ENCODE measurements at regions not wholly inside any gene's neighbourhood (a gene's known extent, or its start where the extent isn't known, plus 50 kb on each side); places are given as distances from the start of the nearest gene placed in this dataset.
"Not testable (repeated sequence)": the region's sequence is repeated elsewhere in the genome, so short reads cannot be mapped to it uniquely, and the experiment has no call there.

DNA sequence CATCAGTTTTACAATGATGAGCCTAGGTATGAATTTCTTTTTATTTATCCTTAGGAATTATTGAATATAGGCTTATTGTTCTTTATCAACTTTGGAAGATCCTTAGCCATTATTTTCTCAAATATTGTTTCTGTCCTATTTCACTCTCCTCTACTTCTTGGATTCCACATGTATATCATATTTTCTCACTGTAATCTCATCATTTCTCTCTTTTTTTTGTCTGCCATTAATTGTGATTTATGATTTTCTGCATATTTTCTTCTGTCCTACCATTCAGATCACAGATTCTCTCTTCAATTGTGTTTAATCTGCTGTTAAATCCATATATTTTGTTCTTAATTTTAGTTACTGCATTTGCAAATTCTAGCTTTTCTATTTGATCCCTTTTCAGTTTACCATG lies 139.8 kb downstream of the ARRDC3 start:
- no peak for DNase-seq (ENCODE audit: low spot score)

DNA sequence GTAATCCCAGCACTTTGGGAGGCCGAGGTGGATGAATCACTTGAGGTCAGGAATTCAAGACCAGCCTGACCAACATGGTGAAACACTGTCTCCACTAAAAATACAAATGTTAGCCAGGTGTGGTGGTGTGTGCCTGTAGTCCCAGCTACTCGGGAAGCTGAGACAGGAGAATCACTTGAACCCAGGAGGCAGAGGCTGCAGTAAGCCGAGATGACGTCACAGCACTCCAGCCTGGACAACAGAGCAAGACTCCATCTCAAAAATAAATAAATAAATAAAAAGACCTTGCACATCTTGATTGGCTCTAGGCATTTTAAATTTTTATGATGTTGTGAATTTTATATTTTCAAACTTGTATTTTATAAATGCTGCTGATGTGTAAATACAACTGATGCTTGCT lies 141.7 kb downstream of the ARRDC3 start:
- DNase-seq (ENCODE audit: low spot score) = not testable (repeated sequence)

DNA sequence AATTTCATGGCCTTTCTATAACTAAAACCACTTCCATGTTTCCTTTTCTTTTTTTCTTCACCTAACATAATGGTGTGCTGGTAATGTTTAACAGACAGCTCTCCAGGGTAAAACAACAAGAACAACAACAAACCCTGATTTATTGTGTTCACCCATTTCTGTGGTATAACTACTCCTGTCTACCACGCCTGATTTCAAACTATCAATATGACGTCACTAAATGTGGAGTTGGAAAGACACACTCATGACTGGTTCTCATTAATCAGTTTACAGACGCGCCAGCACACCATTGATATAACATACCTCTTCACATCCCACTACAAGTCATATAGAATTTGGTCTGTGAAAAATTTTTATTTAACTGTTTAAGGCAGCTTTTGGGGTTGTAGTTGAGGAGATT lies 142.9 kb downstream of the ARRDC3 start:
- no peak for DNase-seq (ENCODE audit: low spot score)

DNA sequence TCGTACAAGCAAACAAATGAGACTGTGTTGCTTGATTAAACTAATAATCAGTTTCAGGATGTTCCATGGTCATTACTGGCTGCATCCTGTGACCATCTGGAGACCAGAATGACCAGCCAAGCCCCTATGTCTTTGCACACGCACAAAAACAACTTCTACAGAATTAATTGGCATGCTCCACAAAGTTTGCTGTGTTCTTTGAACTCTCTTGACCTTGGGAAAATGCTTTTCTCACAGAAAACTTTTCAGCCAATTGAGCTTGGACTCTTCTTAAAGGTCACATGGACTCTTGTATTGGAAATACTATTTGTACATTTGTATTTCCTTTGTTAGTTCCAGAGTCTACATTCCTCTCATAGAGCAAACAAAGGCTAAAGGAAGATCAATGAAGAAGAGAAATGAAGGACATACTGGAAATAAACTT lies 147.8 kb downstream of the ARRDC3 start:
- no peak for DNase-seq (ENCODE audit: low spot score)

DNA sequence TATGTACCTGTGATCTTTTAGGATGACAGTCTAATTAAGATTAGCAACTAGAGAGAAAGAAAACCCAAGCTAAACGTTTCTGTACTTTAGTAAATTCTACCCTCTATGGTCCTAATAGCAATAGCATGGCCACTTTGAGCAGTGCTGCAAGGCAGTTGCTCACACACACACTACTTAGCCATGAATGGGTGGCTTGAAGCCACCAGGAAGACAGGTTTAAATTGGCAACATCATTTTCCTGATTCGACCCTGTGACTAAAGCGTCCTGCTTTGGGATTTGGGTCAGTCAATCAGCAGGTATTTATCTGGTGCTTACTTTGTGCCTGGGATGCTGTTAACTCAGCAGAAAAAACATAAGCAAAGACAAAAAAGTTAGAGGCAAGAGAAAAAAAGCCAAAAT lies 150.6 kb downstream of the ARRDC3 start:
- DNase-seq (ENCODE audit: low spot score) = no peak

DNA sequence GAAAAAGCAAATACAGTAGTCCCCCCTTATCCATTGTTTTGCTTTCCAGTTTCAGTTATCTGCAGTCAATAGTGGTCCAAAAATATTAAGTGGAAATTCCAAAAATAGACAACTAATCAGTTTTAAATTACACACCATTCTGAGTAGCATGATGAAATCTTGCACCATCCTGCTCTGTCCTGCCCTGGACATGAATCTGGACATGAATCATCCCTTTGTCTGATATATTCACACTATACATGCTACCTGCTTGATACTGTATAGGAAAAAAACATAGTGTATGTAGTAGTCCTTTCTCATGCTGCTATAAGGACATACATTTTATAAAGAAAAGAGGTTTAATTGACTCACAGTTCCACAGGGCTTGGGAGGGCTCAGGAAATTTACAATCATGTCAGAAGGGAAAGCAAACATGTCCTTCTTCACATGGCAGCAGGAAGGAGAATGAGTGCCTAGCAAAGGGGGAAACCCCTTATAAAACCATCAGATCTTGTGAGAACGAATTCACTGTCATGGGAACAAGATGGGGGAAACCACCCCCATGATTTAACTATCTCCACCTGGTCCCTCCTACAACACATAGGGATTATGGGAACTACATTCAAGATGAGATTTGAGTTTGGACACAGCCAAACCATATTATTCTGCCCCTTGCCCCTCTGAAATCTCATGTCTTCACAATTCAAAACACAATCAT lies 153.9 kb downstream of the ARRDC3 start:
- no peak for DNase-seq (ENCODE audit: low spot score)

DNA sequence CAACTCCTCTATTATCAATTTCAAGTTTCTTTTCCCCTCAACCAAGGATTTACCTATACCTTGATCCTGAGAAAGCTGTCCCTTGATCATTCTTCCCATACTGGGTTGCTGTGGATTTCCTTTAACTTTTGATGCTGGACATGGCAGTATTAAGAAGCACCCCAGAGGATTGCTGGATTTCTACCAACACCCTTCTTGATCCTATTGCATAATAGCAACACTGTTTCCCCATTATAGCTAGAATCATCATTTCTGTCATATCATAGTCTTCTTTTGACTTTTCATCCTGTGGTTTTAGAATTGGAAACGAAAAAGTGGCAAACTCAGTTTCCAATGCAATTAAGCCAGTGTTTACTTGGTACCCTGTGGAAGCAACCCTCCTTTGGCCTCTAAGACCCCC lies 154.9 kb downstream of the ARRDC3 start:
- DNase-seq (ENCODE audit: low spot score) = no peak

DNA sequence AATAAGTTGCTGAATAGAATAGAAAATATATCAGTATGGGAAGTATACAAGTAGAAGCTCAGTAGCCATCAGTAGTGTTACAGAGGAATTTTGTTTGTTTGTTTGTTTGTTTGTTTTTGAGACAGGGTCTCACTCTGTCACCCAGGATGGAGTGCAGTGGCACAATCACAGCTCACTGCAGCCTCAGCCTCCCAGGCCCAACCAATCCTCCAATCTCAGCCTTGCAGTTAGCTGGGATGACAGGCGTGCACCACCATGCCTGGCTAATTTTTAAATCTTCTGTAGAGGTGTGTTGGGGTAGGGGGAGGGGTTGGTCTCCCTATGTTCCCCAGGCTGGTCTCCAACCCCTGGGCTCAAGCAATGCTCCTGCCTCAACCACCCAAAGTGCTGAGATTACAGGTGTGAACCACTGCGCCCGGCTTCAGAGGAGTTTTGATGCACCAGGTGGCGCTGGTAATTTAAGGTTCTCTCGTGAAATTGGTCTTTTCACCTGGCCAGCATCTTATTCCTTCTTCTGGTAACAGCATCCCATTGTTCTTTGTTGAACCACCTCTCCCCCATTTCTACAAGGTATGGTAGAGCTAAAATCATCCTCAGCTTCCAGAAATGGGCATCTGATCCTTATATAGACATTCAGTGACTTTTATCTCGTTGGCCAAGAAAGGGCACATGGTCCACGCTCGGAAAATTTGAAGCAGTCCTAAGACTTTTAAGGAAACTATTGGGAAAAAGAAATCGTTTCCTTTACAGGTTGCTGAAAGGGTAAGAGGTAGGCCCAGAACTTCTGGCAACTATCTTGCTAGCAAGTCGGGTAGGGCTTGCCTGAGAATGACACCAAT lies 157.1 kb downstream of the ARRDC3 start:
- peak; percentile 56 for DNase-seq (ENCODE audit: low spot score)

DNA sequence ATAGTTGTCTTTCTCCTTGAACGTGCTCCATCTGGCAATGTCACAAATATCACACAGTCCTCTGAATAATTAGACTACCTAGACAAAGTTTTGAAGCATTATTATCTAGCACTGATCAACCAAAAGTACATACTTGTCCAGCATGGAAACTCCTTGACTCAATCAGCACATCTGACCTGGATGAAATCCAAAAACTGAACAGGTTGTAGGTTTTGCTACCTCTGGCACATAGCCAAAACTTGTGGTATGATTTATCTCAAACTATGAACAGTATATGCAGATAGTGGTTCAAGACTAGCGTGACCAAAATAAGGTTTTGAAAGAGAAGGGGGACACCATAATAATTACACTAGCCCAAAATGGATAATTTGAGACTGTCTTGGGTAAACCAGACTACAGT lies 158.1 kb downstream of the ARRDC3 start:
- DNase-seq (ENCODE audit: low spot score) = no peak

DNA sequence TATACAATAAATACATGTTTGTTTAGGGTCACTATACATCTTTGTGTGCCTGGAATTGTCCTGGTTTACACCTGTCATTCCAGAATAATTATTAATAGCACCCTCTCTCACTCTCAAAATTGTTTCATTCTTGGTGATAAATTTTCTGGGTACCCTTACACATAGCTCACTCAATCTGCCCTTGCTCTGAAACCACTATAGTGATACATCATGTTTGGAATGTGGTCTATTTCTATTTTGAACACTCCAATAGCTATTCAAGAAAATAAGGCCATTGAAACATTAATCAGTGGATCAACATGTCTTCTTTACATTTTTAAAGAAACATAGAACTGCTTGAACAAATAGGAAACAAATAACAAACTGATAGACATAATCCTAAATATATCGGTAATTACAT lies 158.7 kb downstream of the ARRDC3 start:
- DNase-seq (ENCODE audit: low spot score) = no peak

DNA sequence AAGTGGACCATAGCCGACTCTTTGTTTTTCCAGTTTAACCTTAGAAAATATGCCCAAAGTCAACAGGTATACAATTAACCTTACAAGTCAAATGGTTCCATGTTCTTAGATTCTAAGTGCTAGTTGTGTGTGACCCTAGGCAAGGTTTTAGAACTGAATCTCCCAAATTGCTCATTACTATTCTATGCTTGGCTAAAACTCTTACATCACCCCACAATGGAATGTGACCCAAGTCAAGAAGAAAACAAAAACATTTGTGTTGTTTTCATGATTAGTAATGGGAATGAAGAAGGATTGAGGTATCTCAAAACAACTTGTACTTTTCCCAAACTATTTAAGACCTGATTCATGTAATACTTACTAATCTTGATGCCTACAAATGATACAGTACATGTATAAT lies 159.2 kb downstream of the ARRDC3 start:
- no peak for DNase-seq (ENCODE audit: low spot score)

DNA sequence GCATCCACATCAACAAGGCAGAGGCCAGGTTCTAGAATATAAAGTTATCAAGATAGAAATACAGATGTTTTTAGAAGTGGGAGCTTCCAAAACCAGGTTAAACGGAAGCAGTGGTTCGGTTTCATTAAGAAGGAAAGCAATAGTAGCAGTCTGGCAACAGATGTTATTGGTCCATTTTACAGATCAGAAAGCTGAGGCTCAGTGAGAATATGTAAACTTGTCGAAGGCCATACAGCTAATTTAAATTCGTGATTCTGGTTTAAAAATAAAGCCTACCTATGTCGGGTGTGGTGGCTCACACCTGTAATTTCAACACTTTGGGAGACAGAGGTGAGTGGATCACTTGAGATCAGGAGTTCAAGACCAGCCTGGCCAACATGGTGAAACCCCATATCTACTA lies 160.6 kb downstream of the ARRDC3 start:
- no peak for DNase-seq (ENCODE audit: low spot score)

DNA sequence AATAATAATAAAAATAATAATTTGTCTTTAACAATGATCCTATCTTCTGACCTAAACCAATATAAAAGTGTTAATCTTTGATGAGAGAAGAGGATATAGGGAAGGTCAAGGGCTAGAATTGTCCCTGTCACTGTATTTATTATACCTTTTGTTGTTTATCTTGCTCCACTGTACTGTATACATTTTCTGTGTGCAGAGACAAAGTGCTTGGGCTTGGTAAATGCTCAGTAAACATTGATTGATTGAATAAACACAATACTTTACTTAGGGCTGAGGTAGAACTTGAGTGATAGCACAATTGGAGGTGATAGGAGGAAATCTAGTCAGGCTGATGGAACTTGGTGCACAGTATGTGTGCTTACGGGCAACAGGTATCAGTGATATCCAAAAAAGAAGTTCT lies 161.2 kb downstream of the ARRDC3 start:
- no peak for DNase-seq (ENCODE audit: low spot score)

DNA sequence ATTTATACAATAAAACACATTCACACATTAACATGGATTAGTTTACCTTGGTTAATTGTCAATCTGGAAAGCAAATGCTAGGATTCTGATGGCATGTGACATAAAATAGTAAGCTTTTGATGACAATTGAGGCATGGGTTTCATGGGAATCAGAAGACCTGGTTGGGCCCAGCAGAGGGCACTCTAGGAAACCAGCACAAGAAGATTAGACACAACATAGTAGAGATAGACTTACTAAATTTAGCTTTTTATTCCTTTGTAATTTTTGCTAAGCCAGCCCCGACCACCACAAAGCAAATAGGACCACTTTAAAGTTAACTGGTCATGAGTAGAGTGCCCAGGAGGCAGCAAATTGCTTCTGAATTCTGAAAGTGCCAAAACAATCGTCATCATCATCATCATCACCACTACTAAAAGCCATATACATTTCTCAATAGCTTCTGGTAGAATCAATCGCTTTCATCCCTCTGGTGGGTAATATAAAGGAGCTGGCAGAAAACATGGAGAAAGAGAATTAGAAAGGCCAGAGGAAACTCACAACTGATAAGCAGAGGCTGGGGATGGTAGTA lies 163.2 kb downstream of the ARRDC3 start:
- DNase-seq (ENCODE audit: low spot score) = peak; percentile 14

DNA sequence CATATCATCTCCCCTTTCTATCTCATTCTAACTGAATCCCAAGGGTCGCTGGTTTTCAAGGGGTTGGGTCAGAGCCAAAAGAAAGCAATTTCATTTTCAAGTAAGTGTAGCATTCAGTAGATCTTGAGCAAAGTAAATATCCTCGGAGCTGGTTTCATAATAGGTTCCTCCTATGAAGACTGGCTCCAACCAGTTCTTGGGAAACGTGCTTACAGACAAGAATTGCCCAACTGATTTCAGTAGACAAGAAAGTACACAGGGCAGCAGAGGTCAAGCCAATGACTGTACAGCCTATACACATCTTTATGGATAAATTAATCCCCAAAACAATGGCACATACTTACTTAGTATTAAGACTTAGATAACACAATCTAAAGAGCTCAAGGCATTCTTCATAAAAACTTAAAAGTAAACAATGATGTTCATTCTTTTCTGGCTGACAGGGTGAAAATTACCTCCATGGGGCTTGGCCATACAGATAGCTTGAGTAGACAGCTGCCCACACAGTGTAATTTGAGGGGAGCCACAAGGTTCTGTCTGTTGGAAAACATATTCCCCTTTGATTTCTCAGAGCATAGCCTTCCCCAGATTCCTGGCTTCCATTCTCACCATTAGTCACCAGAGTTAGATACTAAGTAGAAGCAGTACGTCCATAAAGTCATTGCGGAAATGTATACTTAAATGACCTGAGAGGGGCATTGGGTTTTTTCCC lies 163.9 kb downstream of the ARRDC3 start:
- DNase-seq (ENCODE audit: low spot score) = no peak

DNA sequence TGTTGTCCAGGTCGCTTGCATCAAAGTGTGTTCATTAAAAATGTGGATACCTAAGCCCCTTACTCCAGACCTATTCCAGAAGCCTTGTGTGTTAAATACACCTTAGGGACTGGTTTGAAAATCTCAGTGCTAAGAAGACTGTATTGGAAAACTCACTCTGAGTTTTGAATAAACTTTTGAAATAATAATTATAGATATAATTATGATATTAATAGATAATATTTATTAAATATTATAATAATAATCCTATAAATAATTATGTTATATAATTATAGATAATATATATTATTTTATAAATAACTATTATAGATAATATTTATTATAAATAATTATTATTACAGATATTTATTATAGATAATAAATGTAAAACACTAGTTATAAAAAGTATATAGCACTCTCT lies 165.3 kb downstream of the ARRDC3 start:
- DNase-seq (ENCODE audit: low spot score) = no peak

DNA sequence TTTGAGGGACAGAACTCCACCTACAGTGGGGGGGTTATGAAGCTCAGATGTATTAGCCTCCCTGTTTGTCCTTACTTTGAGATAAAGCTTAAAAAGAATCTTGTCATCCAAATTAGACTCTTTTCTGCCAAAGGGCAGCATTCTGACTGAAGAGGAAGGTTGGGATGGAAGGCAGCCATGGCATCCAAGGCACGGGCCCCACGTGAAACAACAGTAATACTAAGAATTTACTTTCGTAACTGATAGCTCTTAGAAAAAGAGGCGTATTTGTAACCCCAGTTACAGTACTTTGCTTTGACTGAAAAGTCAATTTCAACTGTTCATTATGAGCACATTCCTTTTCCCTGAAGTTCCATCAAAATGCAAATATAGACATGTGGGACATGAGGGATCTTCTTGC lies 168.5 kb downstream of the ARRDC3 start:
- no peak for DNase-seq (ENCODE audit: low spot score)
